HG03460 (cell line): ENCODE measurements at regions not wholly inside any gene's neighbourhood (a gene's known extent, or its start where the extent isn't known, plus 50 kb on each side); places are given as distances from the start of the nearest gene placed in this dataset.

Experiments used
- ATAC-seq: cut with Tn5 transposase; IDR thresholded peaks from one replicate; pipeline ENCODE4 v1.9.1; 2021; ENCODE audit not compliant: unreplicated experiment

DNA sequence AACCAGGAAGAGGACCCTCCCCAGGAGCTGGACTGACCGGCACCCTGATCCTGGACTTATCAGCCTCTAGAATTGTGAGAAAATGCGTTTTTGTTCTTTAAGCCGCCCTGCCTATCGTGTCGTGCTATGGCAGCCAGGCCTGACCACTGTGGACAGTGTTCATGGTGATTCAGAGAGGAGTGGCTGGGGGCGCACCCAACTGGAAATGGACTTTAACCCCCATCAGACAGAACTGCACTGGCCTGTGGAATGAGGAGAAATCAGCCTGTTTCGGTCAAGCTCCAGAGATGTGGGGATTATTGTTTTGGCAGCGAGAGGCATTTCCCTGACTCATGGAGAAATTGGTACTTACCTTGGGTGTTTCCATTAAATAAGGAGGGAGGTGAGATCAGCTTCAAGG is 1437.8 kb downstream of the BRD1 start:
- ATAC-seq, result no peak

DNA sequence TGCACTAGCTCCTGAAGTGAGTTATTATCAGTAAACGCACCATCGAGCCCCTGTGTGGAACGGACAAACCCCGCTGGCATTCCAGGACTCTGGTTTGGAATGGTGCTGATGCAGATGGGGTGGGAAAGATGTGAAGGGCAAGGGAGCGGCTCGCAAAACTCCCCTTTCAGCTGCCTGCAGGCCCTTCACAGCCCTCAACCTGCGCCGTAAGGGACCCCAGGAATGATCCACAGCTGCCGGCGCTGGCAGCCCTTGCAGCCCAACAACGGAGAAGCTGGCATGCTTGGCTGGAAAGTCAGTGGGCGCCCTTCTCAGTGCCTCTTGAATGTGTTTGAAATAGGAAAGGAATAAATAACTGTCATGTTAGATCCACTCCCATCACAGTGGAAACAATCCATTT is 1445.5 kb downstream of the BRD1 start:
- no peak for ATAC-seq

DNA sequence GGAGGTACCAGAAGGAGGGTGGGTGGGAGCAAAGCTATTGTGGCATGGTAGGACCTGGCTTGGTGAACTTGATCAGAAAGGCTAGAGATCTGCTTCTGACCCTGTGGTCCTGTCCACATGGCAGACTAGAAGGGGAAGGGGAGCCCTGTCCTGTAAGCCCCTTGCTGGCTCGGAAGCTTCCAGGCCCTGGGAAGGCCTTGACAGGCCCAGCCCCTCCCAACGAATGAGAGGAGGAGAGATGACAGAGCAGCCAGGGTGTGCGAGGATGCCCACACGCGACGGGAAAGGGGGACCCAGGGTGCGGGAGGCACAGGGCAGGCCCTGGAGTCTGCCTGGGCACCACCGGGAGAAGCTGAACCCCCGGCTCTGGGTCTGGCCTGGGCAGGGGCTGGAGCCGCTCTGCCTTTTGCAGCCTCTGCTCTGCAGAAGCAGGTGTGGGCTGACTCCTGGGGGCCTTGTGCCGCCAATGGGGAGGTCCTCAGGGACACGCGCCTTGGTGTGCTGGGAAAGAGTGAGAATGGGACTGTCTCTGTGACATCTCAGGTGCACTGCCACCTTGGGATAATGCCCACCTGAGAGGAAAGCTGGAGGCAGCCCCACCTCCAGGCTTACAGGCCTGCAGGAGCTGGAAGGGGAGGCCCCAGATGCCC is 1447.5 kb downstream of the BRD1 start:
- no peak for ATAC-seq

DNA sequence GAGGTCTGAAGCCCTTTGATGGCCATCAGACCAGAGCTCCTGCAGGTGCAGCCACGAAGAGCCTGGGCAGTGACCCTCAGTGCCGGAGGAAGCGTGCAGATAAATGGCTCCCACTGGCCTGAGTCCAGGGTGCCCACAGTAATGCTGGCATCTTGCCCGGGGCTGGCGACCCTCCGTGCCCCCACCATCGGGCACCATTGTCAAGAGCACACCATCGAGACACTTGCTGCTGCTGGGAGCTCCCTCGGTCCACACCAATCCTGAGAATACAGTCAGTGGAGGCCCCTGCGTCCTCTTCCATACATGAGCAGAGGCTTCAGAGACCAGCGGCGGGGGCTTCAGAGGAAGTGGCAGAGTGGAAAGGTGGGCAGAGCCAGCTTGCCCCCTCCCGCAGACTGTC is 1448.3 kb downstream of the BRD1 start:
- no peak for ATAC-seq

DNA sequence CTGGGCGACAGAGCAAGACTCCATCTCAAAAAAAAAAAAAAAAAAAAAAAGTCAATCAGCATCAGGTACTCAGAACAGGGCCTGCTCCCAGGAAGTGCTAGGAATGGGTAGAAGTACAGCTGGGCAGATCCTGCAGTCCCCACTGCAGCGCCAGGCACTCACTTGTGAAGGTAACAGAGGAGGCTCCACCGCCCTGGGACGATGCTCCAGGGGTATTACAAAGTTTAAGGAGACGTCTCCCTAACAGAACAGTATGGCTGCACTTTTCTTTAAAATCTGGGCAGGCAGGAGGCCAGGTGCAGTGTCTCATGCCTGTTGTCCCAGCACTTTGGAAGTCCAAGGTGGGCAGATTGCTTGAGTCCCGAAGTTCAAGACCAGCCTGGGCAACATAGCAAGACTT is 1449.0 kb downstream of the BRD1 start:
- no peak for ATAC-seq

DNA sequence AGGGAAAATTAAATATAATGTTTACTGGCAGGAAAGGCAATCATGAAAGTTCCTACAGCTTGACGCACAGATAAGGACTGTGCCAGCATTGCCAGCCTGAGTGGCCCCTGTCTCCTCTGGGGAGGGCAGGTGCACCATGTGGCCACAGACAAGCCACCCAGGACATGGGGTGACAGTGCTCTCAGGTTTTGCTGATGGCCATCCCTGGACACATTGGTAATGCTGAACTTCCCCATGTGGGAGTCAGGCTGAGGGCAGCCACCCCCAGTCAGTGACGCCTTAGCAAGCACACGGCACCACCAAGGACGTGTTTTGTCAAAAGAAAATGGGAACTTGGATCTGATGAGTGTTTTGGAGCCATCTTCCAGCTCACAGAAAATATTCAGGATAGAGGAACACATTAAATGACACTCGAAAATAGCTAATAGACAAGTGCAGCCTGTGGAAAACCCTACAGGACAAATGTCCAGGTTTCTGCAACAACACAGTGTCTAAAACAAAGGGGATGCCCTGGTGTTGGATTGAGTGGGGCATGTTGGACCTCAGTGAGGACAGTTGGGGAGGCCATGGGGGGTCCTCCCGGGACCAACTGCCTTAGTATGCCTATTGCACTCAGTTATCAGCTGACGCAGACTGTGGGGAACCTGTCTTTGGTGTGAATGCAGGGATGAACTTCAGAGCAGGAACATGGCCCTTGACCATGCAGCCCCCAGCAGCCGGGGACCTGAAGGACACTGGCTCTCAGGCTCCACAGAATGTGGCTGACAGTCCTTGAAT is 1450.5 kb downstream of the BRD1 start:
- no peak for ATAC-seq

DNA sequence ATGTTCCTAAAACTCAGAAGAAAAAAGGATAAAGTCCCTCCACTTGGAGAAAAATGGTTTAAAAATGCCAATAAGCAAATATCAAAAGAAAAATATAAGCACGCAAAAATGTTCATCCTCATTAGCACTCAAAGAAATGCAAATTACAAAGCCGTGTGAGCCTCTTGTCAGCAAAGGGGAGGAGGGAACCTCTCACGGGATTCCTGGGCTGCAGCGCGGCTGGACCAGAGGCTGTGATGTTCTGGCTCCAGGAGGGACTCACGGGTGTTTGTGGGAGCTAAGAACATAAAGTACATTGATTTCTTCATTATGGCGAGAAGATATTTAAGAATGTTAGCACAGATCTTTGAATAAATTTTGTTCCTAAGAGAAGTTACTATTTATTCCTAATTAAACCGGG is 1451.2 kb downstream of the BRD1 start:
- ATAC-seq, result no peak

DNA sequence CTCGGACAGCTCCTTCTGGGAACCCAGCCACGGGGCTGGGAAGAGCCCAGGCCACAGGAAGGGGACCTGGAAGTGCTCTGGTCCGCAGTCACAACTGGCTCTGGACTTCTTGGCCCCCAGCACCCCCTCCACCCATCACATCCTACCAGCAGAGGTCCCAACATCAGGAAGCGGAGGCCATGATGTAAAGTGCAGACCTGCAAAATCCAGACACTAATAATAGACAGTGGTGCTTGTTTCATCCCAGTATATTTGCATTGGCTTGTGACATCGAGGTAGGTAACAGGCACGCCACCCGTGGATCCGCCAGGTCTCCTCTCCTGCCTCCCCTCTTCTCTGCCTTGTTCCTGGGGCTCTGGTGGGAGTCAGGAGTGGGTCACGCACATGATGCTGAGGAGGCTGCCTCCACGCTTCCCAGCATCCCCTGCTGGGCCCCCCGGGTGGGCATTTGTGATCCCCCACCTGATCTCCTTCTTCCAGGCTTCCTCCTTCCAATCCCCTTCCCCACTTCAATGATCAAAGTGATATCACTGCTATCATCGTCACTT is 1454.0 kb downstream of the BRD1 start:
- ATAC-seq, result no peak

DNA sequence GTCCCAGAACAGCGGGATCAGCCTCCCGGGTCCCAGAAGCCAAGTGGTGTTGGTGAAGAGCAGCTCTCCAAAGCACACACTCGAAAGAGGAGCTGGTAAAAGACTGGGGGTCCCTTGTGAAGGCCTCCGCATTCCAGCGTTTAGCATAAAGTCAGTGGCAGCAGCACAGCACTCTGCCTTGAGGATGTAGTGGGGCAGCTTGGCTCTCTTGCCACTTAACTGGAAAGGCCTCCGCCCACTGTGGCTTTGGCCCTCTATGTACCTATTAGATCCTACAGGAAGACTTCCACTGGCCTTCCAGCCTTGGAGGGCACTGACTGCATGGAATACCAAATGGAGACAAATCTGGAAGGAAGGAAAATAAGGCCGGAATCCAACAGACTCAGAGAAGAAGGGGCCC is 1455.3 kb downstream of the BRD1 start:
- no peak for ATAC-seq

DNA sequence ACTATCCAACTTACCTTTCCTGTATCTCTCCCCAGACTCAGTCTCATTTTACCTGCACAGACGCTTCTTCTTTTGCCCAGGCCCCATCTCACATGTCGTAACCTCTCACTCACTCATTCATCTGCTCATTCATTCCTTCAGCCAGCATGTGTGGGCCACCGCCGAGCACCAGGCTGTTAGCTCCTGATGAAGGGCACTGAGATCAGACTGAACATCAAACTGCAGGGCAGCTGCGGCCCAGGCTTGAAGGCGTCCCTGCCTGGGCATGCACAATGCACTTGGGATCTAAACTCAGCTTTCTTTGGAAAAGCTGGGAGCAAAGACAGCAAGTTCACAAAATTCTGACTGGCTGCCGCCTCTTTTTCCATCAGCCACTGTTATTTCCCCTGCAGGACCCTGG is 1456.3 kb downstream of the BRD1 start:
- no peak for ATAC-seq

DNA sequence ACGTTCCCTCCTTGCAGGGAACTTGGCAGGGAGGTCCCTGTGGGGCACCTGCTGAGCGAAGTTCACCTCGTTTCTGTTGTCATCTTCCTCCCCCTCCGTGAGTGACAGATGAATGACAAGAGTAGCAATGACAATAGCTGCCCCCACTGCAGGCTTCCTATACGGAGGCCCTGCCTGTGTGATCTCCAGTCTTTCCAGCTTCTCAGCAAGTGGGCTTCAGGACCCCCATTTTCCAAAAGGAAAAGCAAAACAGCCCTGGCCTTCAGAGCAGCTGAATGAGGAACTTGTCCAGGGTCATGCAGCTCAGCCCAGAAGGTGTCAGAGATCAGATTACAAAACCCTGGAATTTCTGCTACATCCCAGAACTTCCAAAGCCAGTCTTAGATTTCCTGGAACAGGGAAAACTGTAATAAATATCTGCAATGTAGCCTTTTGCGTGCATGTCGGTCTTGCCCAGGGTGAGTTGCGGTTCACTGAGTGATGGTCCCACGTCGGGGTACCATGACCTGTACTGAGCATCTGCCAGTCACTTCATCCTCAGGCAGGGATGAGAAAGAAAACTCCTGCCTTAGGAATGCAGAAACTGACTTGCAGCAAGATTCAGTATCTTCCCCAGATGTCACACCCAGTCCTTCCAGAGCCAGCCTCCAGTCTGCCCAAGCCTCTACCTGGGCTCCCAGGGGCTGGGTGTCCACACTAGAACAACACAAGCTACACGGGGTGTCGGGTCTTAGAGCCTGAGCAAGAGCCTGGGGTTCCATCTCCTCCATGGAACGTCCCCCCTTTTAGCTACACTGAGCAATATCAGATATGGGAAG is 1457.0 kb downstream of the BRD1 start:
- ATAC-seq, result no peak

DNA sequence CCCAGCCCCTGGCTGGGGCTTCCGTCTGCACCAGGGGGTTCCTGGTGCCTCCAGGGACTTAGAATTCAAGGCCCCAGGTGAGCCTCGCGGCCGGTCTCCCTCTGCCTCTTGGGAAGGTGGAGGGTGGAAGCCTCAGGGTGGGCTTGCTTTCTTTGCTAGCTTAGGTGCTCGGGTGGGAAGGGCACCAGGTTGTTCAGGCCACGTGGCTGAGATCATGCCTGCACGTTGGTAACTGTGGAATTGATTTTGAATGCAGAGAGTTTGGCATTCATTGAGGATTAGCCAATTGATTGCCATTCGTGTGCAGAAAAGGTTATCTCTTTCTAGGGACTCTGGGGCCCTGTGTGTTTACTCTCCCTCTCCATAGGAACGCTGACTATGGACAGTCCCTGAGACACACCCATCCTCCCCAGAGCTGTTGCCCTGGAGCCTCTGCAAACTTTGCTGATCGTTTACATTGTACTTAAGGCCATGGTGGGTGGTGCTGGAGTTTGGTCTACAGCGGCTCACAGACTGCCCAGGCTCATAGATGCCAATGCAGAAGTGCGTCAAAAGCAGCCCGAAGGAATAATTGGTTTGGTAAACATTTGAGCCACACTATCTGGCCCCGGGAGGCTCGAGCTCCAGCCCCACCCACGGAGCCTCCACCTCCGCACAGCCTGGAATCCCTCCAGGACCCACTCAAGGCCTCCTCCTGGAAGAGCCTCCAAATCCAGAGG is 1457.7 kb downstream of the BRD1 start:
- ATAC-seq, result no peak

DNA sequence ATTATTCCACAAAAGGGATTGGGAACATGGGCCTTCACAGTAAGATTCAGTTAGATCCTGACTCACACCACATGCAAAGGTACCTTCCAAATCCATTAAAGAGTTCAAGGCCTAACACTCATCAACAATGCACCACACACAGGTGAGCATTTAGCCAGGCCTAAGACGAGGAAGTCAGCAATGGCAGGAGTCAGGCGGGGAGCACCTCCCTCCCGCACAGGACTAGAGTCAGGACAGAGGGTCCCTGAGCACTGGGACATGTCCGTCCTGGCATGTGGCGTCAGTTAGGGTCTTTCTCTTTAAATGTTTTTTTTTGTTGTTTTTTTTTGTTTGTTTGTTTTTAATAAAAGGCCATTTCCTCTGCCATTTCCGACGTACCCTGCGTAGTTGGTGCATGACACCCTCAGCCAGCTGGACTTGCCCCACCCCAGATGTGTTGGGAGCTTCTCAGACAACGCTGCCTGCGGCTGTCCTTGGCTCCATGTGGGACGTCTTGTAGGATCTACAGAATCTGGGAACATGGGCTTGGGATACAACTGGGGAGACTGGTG is 1458.6 kb downstream of the BRD1 start:
- ATAC-seq, result no peak

DNA sequence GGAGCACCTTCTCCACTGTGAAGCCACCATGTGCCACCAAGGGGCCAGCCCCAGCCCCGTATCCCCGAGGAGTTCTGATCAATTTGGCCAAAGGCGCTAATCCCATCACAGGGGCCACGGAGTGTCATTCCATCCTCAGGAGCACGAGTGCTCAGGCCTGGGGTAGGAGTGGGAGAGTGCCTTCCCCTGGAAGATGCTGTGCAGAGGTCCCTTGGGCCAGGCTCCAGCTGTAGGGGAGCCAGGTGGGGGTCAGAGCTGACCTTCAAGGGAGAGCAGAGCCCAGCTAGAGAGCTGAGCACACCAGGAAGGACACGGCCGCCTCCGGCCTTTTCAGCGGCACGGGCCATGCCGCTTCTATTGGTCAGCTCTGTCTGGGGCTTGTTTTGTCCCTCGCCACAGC is 1459.9 kb downstream of the BRD1 start:
- ATAC-seq, result no peak

DNA sequence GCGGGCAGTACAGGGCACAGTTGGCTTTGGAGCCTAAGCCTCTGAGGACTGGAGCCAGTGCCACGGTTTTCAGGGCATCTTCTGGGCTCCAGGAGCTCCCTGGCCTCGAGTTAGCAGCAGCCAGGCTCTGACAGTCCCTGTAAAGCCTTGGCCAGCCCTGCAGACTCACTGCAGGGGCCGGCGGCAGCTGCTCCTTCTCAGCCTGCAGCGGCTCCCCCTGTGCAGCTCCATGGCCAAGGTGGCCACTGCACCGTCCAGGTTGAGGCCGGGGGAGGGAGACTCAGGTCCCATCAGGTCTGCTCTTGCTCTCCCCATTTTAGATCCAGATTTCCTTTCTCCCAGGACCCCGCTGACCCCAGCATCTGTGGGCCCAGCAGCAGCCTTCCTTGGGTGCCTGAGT is 1461.1 kb downstream of the BRD1 start:
- no peak for ATAC-seq

DNA sequence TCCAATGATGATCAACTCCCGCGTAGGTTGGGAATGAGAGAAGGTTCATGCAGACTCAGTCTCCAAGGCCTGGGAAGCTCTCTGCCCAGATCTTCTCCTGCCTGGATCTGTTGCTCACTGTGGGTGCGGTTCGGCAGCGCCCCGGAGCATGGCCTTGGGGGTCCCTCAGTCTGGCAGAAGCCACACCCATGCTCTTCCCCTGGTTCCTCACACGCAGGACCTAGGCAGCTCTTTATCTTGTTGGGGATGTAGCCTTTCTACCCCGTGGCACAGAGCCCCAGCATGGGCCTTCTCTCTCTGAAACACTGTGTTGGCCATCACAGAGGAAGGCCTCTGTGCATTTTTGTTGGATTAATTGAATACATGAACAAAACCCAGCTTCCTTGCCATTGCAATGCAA is 1461.6 kb downstream of the BRD1 start:
- ATAC-seq, result no peak

DNA sequence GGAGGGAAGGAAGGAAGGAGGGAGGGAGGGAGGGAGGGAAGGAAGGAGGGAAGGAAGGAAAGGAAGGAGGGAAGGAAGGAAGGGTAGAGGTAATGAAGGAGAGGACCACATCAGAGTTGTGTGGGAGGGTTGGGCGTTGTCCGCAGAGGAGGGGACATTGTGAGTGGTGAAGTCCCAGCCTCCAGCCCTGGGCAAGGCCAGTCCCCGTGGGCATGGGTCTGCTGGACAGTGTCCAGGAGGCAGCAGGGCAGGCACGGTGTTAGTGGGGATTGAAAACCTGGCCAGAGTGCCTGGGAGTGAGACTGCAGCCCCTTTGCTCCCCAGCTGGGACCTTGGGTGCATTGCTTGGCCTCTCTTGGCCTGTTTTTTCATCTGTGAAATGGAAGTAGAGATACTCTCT is 1462.3 kb downstream of the BRD1 start:
- no peak for ATAC-seq

DNA sequence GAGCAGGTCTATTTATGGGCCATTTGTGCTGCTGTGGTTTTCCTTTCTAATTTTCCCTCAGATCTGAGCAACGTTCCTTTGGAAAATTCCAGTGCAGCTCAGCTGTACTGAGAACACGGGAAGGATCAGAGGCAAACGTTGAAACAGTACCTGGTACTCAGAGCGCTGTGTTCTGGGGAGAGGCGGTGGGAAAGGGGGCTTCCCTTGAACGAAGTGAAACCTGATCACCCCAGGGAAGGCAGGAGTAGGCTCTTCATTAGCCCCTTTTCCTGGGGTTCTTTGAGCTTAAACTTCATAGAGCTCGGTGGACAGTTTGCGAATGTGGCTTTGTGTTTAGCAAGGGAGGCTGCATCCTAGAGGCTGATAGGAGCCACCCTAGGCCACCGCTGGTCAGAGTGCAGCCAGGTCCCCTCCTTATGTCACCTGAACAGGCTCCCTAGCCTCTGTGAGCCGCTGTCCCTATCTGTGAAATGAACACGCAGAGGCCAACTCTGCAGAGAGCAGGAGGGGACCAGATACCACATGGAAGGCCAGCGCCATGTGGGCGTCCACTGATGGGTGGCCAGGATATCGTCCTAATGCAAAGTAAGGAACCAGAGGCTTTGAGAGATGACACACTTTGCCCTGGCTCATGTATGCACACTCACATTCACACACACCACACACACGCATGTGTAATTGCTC is 1464.8 kb downstream of the BRD1 start:
- no peak for ATAC-seq

DNA sequence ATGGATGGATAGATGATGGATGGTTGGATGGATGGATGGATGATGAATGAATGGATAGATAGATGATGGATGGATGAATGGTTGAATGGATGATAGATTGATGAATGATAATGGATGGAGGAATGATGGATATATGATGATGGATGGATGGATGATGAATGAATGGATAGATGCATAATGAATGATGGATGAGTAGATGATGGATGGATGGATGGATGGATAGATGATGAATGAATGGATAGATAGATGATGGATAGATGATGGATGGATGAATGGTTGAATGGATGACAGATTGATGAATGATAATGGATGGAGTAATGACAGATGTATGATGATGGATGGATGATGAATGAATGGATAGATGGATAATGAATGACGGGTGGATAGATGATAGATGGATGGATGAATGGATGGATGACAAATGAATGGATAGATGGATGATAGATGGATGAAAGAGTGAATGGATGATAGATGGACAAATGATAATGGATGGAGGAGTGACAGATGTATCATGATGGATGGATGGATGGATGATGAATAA is 1466.5 kb downstream of the BRD1 start:
- no peak for ATAC-seq

DNA sequence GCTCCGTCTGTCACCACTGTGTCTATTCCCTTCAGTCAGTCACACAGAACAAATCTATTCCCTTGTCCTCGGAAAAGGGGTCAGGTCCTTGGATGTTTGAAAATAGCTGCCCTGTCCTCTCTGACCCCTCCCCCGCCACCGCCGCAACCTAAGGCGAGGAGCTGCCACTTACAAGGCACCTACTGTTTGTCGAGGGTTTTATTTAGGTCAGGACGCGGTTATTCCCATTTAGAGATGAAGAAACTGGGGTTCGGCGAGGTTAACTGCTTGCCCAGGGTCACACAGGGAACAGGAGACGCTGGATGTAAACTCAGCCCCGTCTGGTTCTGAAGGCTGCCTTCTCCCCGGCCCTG is 1468.1 kb downstream of the BRD1 start:
- ATAC-seq, result no peak
